H9 (cell line): ENCODE measurements at regions not wholly inside any gene's neighbourhood (a gene's known extent, or its start where the extent isn't known, plus 50 kb on each side); places are given as distances from the start of the nearest gene placed in this dataset.

Source experiments
- DNase-seq: peaks from one replicate; pipeline ENCODE4 v3.0.0-alpha.2; 2017
- H2AFZ ChIP-seq: one replicate; pipeline ENCODE4 v1.6.1; 2013; ENCODE audit warnings: mild to moderate bottlenecking, low read length, control low read depth, moderate library complexity
- H2AK5ac ChIP-seq: 2 replicates; pipeline ENCODE4 v1.6.1; 2013; ENCODE audit warnings: low read length, control low read depth, mixed read lengths; ENCODE audit not compliant: insufficient read length
- H2BK120ac ChIP-seq: one replicate; pipeline ENCODE4 v1.6.1; 2013; ENCODE audit warnings: low read depth, mild to moderate bottlenecking, low read length, control low read depth, inconsistent platforms; ENCODE audit not compliant: poor library complexity, severe bottlenecking
- H2BK12ac ChIP-seq: 2 replicates; pipeline ENCODE4 v1.6.1; 2013; ENCODE audit warnings: low read length, control low read depth, mixed read lengths, low read depth; ENCODE audit not compliant: insufficient read length
- H2BK15ac ChIP-seq: 2 replicates; pipeline ENCODE4 v1.6.1; 2013; ENCODE audit warnings: low read depth, low read length, control low read depth
- H2BK20ac ChIP-seq: one replicate; pipeline ENCODE4 v1.6.1; 2013; ENCODE audit warnings: low read depth, mild to moderate bottlenecking, low read length, control low read depth, inconsistent platforms; ENCODE audit not compliant: poor library complexity, severe bottlenecking
- H2BK5ac ChIP-seq: 2 replicates; pipeline ENCODE4 v1.6.1; 2013; ENCODE audit warnings: low read length, control low read depth, mixed read lengths; ENCODE audit not compliant: insufficient read length
- H3K14ac ChIP-seq: 2 replicates; pipeline ENCODE4 v1.6.1; 2013; ENCODE audit warnings: low read length, control low read depth; ENCODE audit not compliant: insufficient read depth
- H3K18ac ChIP-seq: 2 replicates; pipeline ENCODE4 v1.6.1; 2013; ENCODE audit warnings: low read depth, mild to moderate bottlenecking, mixed read lengths, low read length, control low read depth; ENCODE audit not compliant: insufficient read length
- H3K23ac ChIP-seq: 2 replicates; pipeline ENCODE4 v1.6.1; 2013; ENCODE audit warnings: low read length, control low read depth, mixed read lengths, low read depth; ENCODE audit not compliant: insufficient read length
- H3K23me2 ChIP-seq: 2 replicates; pipeline ENCODE4 v1.6.1; 2013; ENCODE audit warnings: low read depth, mild to moderate bottlenecking, mixed read lengths, low read length, control low read depth; ENCODE audit not compliant: insufficient read length, poor library complexity, severe bottlenecking
- H3K27ac ChIP-seq: 2 replicates; pipeline ENCODE4 v1.5.1; 2013; ENCODE audit warnings: low read length, control low read depth, mixed read lengths, low read depth; ENCODE audit not compliant: insufficient read length
- H3K27me3 ChIP-seq: 2 replicates; pipeline ENCODE4 v1.6.1; 2013; ENCODE audit warnings: low read length, control low read depth, inconsistent platforms; ENCODE audit not compliant: insufficient read depth
- H3K4ac ChIP-seq: 2 replicates; pipeline ENCODE4 v1.6.1; 2013; ENCODE audit warnings: low read depth, mild to moderate bottlenecking, control low read depth, inconsistent platforms, low read length, moderate library complexity
- H3K4me1 ChIP-seq: 2 replicates; pipeline ENCODE4 v1.6.1; 2013; ENCODE audit warnings: low read length, control low read depth, inconsistent platforms; ENCODE audit not compliant: insufficient read depth
- H3K4me2 ChIP-seq: 2 replicates; pipeline ENCODE4 v1.6.1; 2013; ENCODE audit warnings: low read length, control low read depth, mixed read lengths; ENCODE audit not compliant: insufficient read length, insufficient read depth
- H3K56ac ChIP-seq: 2 replicates; pipeline ENCODE4 v1.6.1; 2013; ENCODE audit warnings: low read depth, mild to moderate bottlenecking, mixed read lengths, low read length, control low read depth; ENCODE audit not compliant: insufficient read length
- H3K79me1 ChIP-seq: 2 replicates; pipeline ENCODE4 v1.6.1; 2013; ENCODE audit warnings: low read depth, mild to moderate bottlenecking, moderate library complexity, low read length, control low read depth, inconsistent platforms; ENCODE audit not compliant: insufficient read depth, poor library complexity, severe bottlenecking
- H3K79me2 ChIP-seq: 2 replicates; pipeline ENCODE4 v1.6.1; 2013; ENCODE audit warnings: low read length, control low read depth, inconsistent platforms; ENCODE audit not compliant: insufficient read depth
- H3K9ac ChIP-seq: 2 replicates; pipeline ENCODE4 v1.6.1; 2013; ENCODE audit warnings: low read length, control low read depth, mixed read lengths; ENCODE audit not compliant: insufficient read length; ENCODE audit errors: extremely low read depth
- H3K9me3 ChIP-seq: one replicate; pipeline ENCODE4 v1.6.1; 2013; ENCODE audit warnings: low read depth, low read length, inconsistent platforms; ENCODE audit not compliant: control insufficient read depth
- H3T11ph ChIP-seq: one replicate; pipeline ENCODE4 v1.6.1; 2013; ENCODE audit warnings: mild to moderate bottlenecking, low read length, control low read depth, inconsistent platforms
- H4K20me1 ChIP-seq: one replicate; pipeline ENCODE4 v1.6.1; 2013; ENCODE audit not compliant: control insufficient read depth, insufficient read length, insufficient read depth
- H4K5ac ChIP-seq: 2 replicates; pipeline ENCODE4 v1.6.1; 2013; ENCODE audit warnings: low read depth, mild to moderate bottlenecking, mixed read lengths, low read length, control low read depth; ENCODE audit not compliant: insufficient read length
- H4K8ac ChIP-seq: replicated peaks from 2 replicates; pipeline ENCODE4 v1.6.1; 2013; ENCODE audit warnings: low read length, control low read depth, mixed read lengths, low read depth; ENCODE audit not compliant: insufficient read length
- H4K91ac ChIP-seq: 2 replicates; pipeline ENCODE4 v1.6.1; 2013; ENCODE audit warnings: low read depth, mild to moderate bottlenecking, moderate library complexity, mixed read lengths, low read length, control low read depth; ENCODE audit not compliant: insufficient read length
- H3K27ac Mint-ChIP-seq, 3 experiments: 2 replicates in 2 of 3; 3 replicates in 1 of 3; pipeline ENCODE4 v1.8.0; 2020 to 2021; ENCODE audit warnings: mixed read lengths in 3 of 3, mild to moderate bottlenecking in 1 of 3, moderate library complexity in 1 of 3
- H3K27me3 Mint-ChIP-seq: 2 replicates; pipeline ENCODE4 v1.8.0; 2021; ENCODE audit warnings: low read depth, mild to moderate bottlenecking, moderate library complexity, mixed read lengths
- H3K36me3 Mint-ChIP-seq, 3 experiments: 2 replicates in 2 of 3; 3 replicates in 1 of 3; pipeline ENCODE4 v1.8.0; 2020 to 2021; ENCODE audit warnings: low read depth in 3 of 3, mixed read lengths in 3 of 3; ENCODE audit not compliant: insufficient read depth in 1 of 3
- H3K4me1 Mint-ChIP-seq, 2 experiments: 2 replicates each; pipeline ENCODE4 v1.8.0; 2020; ENCODE audit warnings: mixed read lengths in 2 of 2
- H3K4me3 Mint-ChIP-seq, 2 experiments: 2 replicates in 1 of 2; 3 replicates in 1 of 2; pipeline ENCODE4 v1.8.0; 2020 to 2021; ENCODE audit warnings: mild to moderate bottlenecking in 2 of 2, mixed read lengths in 2 of 2, moderate library complexity in 1 of 2
- H3K9me3 Mint-ChIP-seq, 2 experiments: 2 replicates in 1 of 2; 3 replicates in 1 of 2; pipeline ENCODE4 v1.8.0; 2020; ENCODE audit warnings: mild to moderate bottlenecking in 2 of 2, mixed read lengths in 2 of 2, moderate library complexity in 1 of 2
- WGBS: extraction: QIAGEN DNeasy Blood & Tissue Kit; methylation state at CpG from one replicate; pipeline ENCODE4 v1.1.7; 2013; ENCODE audit warnings: missing lambda C conversion rate, low lambda C conversion rate, mixed read lengths; ENCODE audit not compliant: insufficient read length; ENCODE audit errors: extremely low coverage; 5-methylcytosine and 5-hydroxymethylcytosine counted together
- TF ChIP-seq, protein P1 (sequence below): fragments of 200-600 bp; sonication (generic); conservative IDR thresholded peaks from 3 replicates; pipeline ENCODE4 v1.8.0; 2021; ENCODE audit warnings: antibody characterized with exemption, mild to moderate bottlenecking

DNA sequence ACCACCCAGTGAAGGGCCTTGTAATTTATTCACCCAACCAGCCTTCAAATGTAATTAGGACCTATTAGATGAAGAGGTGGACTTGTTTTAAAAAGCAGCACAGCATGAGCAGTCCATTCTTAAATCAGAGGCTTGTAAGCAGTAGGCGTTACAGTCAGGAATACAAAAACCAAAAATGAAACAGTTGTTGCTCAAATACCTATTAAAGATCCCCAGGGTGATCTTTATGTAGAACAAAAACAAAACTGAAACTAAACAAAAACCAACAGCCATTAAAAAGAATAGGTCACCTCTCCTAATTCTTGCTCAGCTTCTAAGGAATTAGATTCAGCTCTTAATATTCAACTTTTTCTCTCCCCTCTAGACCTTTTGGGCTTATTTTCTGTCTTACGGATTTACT is 104.9 kb upstream of the ST8SIA2 start:
- Histone ChIP-seq H3K4ac (no peak overlapping the region), H3K27me3 (no peaks in the 10 kb centered on the region), H3K4me2 (no peak overlapping the region), H2BK12ac (no peak overlapping the region), H3K79me1 (no peaks in the 10 kb centered on the region), H3T11ph (no peak overlapping the region), H2BK120ac (no peak overlapping the region), H3K14ac (no peak overlapping the region), H3K79me2 (no peaks in the 10 kb centered on the region), H3K4me1 (no peaks in the 10 kb centered on the region), H4K91ac (no peak overlapping the region), H3K9me3 (no peaks in the 10 kb centered on the region), H4K8ac (no peak overlapping the region), H3K27ac (no peak overlapping the region), H3K23me2 (no peaks in the 10 kb centered on the region), H3K23ac (no peak overlapping the region), H2BK15ac (no peak overlapping the region), H3K56ac (no peak overlapping the region), H4K5ac (no peak overlapping the region), H2BK20ac (no peak overlapping the region), H4K20me1 (no peaks in the 10 kb centered on the region), H2AK5ac (no peak overlapping the region), H3K9ac (no peak overlapping the region), H2BK5ac (no peak overlapping the region), H2AFZ (no peak overlapping the region), H3K18ac (no peak overlapping the region)
- Mint-ChIP-seq H3K27ac (no peak overlapping the region), H3K9me3 (no peaks in the 10 kb centered on the region), H3K27me3 (no peaks in the 10 kb centered on the region), H3K4me1 (peaks cover 5 to 8% of the 10 kb centered on the region in 2 experiments), H3K4me3 (no peak overlapping the region), H3K36me3 (no peaks in the 10 kb centered on the region)
- DNase-seq, result no peak
- TF ChIP-seq, protein P1, sequence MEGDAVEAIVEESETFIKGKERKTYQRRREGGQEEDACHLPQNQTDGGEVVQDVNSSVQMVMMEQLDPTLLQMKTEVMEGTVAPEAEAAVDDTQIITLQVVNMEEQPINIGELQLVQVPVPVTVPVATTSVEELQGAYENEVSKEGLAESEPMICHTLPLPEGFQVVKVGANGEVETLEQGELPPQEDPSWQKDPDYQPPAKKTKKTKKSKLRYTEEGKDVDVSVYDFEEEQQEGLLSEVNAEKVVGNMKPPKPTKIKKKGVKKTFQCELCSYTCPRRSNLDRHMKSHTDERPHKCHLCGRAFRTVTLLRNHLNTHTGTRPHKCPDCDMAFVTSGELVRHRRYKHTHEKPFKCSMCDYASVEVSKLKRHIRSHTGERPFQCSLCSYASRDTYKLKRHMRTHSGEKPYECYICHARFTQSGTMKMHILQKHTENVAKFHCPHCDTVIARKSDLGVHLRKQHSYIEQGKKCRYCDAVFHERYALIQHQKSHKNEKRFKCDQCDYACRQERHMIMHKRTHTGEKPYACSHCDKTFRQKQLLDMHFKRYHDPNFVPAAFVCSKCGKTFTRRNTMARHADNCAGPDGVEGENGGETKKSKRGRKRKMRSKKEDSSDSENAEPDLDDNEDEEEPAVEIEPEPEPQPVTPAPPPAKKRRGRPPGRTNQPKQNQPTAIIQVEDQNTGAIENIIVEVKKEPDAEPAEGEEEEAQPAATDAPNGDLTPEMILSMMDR, result no peak
- WGBS, result no CpG with 5 or more reads among the region's 2 CpGs
